ENCODE measurements at regions not wholly inside any gene's neighbourhood (a gene's known extent, or its start where the extent isn't known, plus 50 kb on each side); places are given as distances from the start of the nearest gene placed in this dataset.

- Histone ChIP-seq H3K4me2 (ENCODE audit: insufficient read depth, low read length, poor library complexity, severe bottlenecking) (no peak overlapping the region), H3K4ac (ENCODE audit: low read length) (no peak overlapping the region), H3K9me3 (replicated peaks in 1 of 2; ENCODE audit: control insufficient read depth in 2 of 2, insufficient read depth in 1 of 2, low read depth in 1 of 2, low read length in 2 of 2) (no peaks in the 10 kb centered on the region), H3K36me3 (replicated peaks in 1 of 2; ENCODE audit: control insufficient read depth in 2 of 2, insufficient read depth in 2 of 2, low read length in 2 of 2) (no peaks in the 10 kb centered on the region), H3K18ac (ENCODE audit: low read length) (no peak overlapping the region), H3K23ac (ENCODE audit: low read depth, low read length, poor library complexity) (no peak overlapping the region), H4K8ac (ENCODE audit: low read depth, low read length) (no peak overlapping the region), H2BK12ac (ENCODE audit: low read length) (no peak overlapping the region), H4K91ac (ENCODE audit: low read depth, low read length, poor library complexity) (no peak overlapping the region), H3K4me1 (ENCODE audit: control insufficient read depth in 2 of 2, insufficient read depth in 1 of 2, low read depth in 1 of 2, low read length in 2 of 2) (no peaks in the 10 kb centered on the region), H3K27ac (replicated peaks; ENCODE audit: low read length) (no peak overlapping the region), H2BK5ac (ENCODE audit: low read length) (no peak overlapping the region), H2AFZ (ENCODE audit: low read length) (no peak overlapping the region), H3K4me3 (ENCODE audit: low read length in 2 of 2) (no peak overlapping the region), H2BK15ac (ENCODE audit: low read length) (no peak overlapping the region), H2BK120ac (ENCODE audit: low read depth, low read length) (no peak overlapping the region), H3K79me1 (ENCODE audit: low read depth, low read length) (no peaks in the 10 kb centered on the region), H3K9ac (ENCODE audit: low read depth, low read length, poor library complexity) (no peak overlapping the region), H3K14ac (ENCODE audit: low read length) (no peak overlapping the region), H2AK5ac (ENCODE audit: low read depth, low read length) (no peak overlapping the region), H3K27me3 (ENCODE audit: control insufficient read depth in 3 of 3, insufficient read depth in 3 of 3, low read depth in 1 of 3, low read length in 3 of 3) (peaks cover 0 to 29% (median 0%) of the 10 kb centered on the region in 3 experiments)
- WGBS, 2 donors (ENCODE audit: extremely low coverage in 2 of 2, insufficient read length in 2 of 2, insufficient replicate concordance in 1 of 2): no CpG with 5 or more reads among the region's 4 CpGs
- no peak for DNase-seq (ENCODE audit: low spot score)
Measured at GRCh38 chr10:125472010-125472607, 210.9 kb downstream of the TEX36 start.

- H3K4ac ChIP-seq (ENCODE audit: low read length): no peak overlapping the region
- no peak for DNase-seq (ENCODE audit: low spot score)
- no peak overlapping the region for H2BK12ac ChIP-seq (ENCODE audit: low read length)
- no peak overlapping the region for H4K91ac ChIP-seq (ENCODE audit: low read depth, low read length, poor library complexity)
- H3K79me1 ChIP-seq (ENCODE audit: low read depth, low read length): no peaks in the 10 kb centered on the region
- H3K23ac ChIP-seq (ENCODE audit: low read depth, low read length, poor library complexity): no peak overlapping the region
- peaks cover 0 to 21% (median 0%) of the 10 kb centered on the region in 3 experiments for H3K27me3 ChIP-seq (ENCODE audit: control insufficient read depth in 3 of 3, insufficient read depth in 3 of 3, low read depth in 1 of 3, low read length in 3 of 3)
- no peak overlapping the region for H3K18ac ChIP-seq (ENCODE audit: low read length)
- H3K36me3 ChIP-seq (replicated peaks in 1 of 2; ENCODE audit: control insufficient read depth in 2 of 2, insufficient read depth in 2 of 2, low read length in 2 of 2): no peaks in the 10 kb centered on the region
- no peak overlapping the region for H2BK120ac ChIP-seq (ENCODE audit: low read depth, low read length)
- H3K14ac ChIP-seq (ENCODE audit: low read length): no peak overlapping the region
- no peak overlapping the region for H2BK5ac ChIP-seq (ENCODE audit: low read length)
- no peak overlapping the region for H2AK5ac ChIP-seq (ENCODE audit: low read depth, low read length)
- WGBS, 2 donors (ENCODE audit: extremely low coverage in 2 of 2, insufficient read length in 2 of 2, insufficient replicate concordance in 1 of 2): no CpG with 5 or more reads among the region's 16 CpGs
- no peak overlapping the region for H2AFZ ChIP-seq (ENCODE audit: low read length)
- no peak overlapping the region for H3K4me2 ChIP-seq (ENCODE audit: insufficient read depth, low read length, poor library complexity, severe bottlenecking)
- no peak overlapping the region for H3K4me3 ChIP-seq (ENCODE audit: low read length in 2 of 2)
- no peak overlapping the region for H3K9ac ChIP-seq (ENCODE audit: low read depth, low read length, poor library complexity)
- no peak overlapping the region for H4K8ac ChIP-seq (ENCODE audit: low read depth, low read length)
- no peaks in the 10 kb centered on the region for H3K4me1 ChIP-seq (ENCODE audit: control insufficient read depth in 2 of 2, insufficient read depth in 1 of 2, low read depth in 1 of 2, low read length in 2 of 2)
- H2BK15ac ChIP-seq (ENCODE audit: low read length): no peak overlapping the region
- H3K27ac ChIP-seq (replicated peaks; ENCODE audit: low read length): no peak overlapping the region
- H3K9me3 ChIP-seq (replicated peaks in 1 of 2; ENCODE audit: control insufficient read depth in 2 of 2, insufficient read depth in 1 of 2, low read depth in 1 of 2, low read length in 2 of 2): no peaks in the 10 kb centered on the region
Measured at GRCh38 chr10:125468278-125468677, 214.7 kb downstream of the TEX36 start.

GRCh38 chr10:125466685-125467084, 216.3 kb downstream of the TEX36 start:
- DNase-seq (ENCODE audit: low spot score): no peak
- Histone ChIP-seq H3K9ac (ENCODE audit: low read depth, low read length, poor library complexity) (no peak overlapping the region), H3K27ac (replicated peaks; ENCODE audit: low read length) (no peak overlapping the region), H2AK5ac (ENCODE audit: low read depth, low read length) (no peak overlapping the region), H2BK15ac (ENCODE audit: low read length) (no peak overlapping the region), H3K4ac (ENCODE audit: low read length) (no peak overlapping the region), H3K9me3 (replicated peaks in 1 of 2; ENCODE audit: control insufficient read depth in 2 of 2, insufficient read depth in 1 of 2, low read depth in 1 of 2, low read length in 2 of 2) (no peaks in the 10 kb centered on the region), H3K4me1 (ENCODE audit: control insufficient read depth in 2 of 2, insufficient read depth in 1 of 2, low read depth in 1 of 2, low read length in 2 of 2) (no peaks in the 10 kb centered on the region), H2BK120ac (ENCODE audit: low read depth, low read length) (no peak overlapping the region), H3K4me2 (ENCODE audit: insufficient read depth, low read length, poor library complexity, severe bottlenecking) (no peak overlapping the region), H4K91ac (ENCODE audit: low read depth, low read length, poor library complexity) (no peak overlapping the region), H2AFZ (ENCODE audit: low read length) (no peak overlapping the region), H3K79me1 (ENCODE audit: low read depth, low read length) (no peaks in the 10 kb centered on the region), H3K36me3 (replicated peaks in 1 of 2; ENCODE audit: control insufficient read depth in 2 of 2, insufficient read depth in 2 of 2, low read length in 2 of 2) (no peaks in the 10 kb centered on the region), H3K23ac (ENCODE audit: low read depth, low read length, poor library complexity) (no peak overlapping the region), H2BK12ac (ENCODE audit: low read length) (no peak overlapping the region), H3K14ac (ENCODE audit: low read length) (no peak overlapping the region), H4K8ac (ENCODE audit: low read depth, low read length) (no peak overlapping the region), H3K4me3 (ENCODE audit: low read length in 2 of 2) (no peak overlapping the region), H3K27me3 (ENCODE audit: control insufficient read depth in 3 of 3, insufficient read depth in 3 of 3, low read depth in 1 of 3, low read length in 3 of 3) (peaks cover 0 to 17% (median 0%) of the 10 kb centered on the region in 3 experiments), H3K18ac (ENCODE audit: low read length) (no peak overlapping the region), H2BK5ac (ENCODE audit: low read length) (no peak overlapping the region)
- WGBS, 2 donors (ENCODE audit: extremely low coverage in 2 of 2, insufficient read length in 2 of 2, insufficient replicate concordance in 1 of 2): no CpG with 5 or more reads among the region's 1 CpG

- no peak overlapping the region for H3K4ac ChIP-seq (ENCODE audit: low read length)
- H3K4me1 ChIP-seq (ENCODE audit: control insufficient read depth in 2 of 2, insufficient read depth in 1 of 2, low read depth in 1 of 2, low read length in 2 of 2): peaks cover 0 to 2% of the 10 kb centered on the region in 2 donors
- no peaks in the 10 kb centered on the region for H3K36me3 ChIP-seq (replicated peaks in 1 of 2; ENCODE audit: control insufficient read depth in 2 of 2, insufficient read depth in 2 of 2, low read length in 2 of 2)
- WGBS, 2 donors (ENCODE audit: extremely low coverage in 2 of 2, insufficient read length in 2 of 2, insufficient replicate concordance in 1 of 2): no CpG with 5 or more reads among the region's 2 CpGs
- no peaks in the 10 kb centered on the region for H3K79me1 ChIP-seq (ENCODE audit: low read depth, low read length)
- no peak overlapping the region for H2AK5ac ChIP-seq (ENCODE audit: low read depth, low read length)
- H3K27me3 ChIP-seq (ENCODE audit: control insufficient read depth in 3 of 3, insufficient read depth in 3 of 3, low read depth in 1 of 3, low read length in 3 of 3): peaks cover 0 to 19% (median 1%) of the 10 kb centered on the region in 3 experiments
- H3K9me3 ChIP-seq (replicated peaks in 1 of 2; ENCODE audit: control insufficient read depth in 2 of 2, insufficient read depth in 1 of 2, low read depth in 1 of 2, low read length in 2 of 2): no peaks in the 10 kb centered on the region
- H3K27ac ChIP-seq (replicated peaks; ENCODE audit: low read length): no peak overlapping the region
- no peak overlapping the region for H2BK120ac ChIP-seq (ENCODE audit: low read depth, low read length)
- no peak overlapping the region for H2BK5ac ChIP-seq (ENCODE audit: low read length)
- H4K91ac ChIP-seq (ENCODE audit: low read depth, low read length, poor library complexity): no peak overlapping the region
- H3K4me3 ChIP-seq (ENCODE audit: low read length in 2 of 2): no peak overlapping the region
- H3K18ac ChIP-seq (ENCODE audit: low read length): no peak overlapping the region
- no peak overlapping the region for H3K23ac ChIP-seq (ENCODE audit: low read depth, low read length, poor library complexity)
- H2AFZ ChIP-seq (ENCODE audit: low read length): no peak overlapping the region
- H3K9ac ChIP-seq (ENCODE audit: low read depth, low read length, poor library complexity): no peak overlapping the region
- H3K4me2 ChIP-seq (ENCODE audit: insufficient read depth, low read length, poor library complexity, severe bottlenecking): no peak overlapping the region
- no peak for DNase-seq (ENCODE audit: low spot score)
- no peak overlapping the region for H4K8ac ChIP-seq (ENCODE audit: low read depth, low read length)
- H2BK12ac ChIP-seq (ENCODE audit: low read length): no peak overlapping the region
- no peak overlapping the region for H2BK15ac ChIP-seq (ENCODE audit: low read length)
- H3K14ac ChIP-seq (ENCODE audit: low read length): no peak overlapping the region
Measured at GRCh38 chr10:125462845-125463244, 220.1 kb downstream of the TEX36 start.

Data from neuronal stem cell (in vitro differentiated cells).